H1 (cell line): ENCODE measurements at regions not wholly inside any gene's neighbourhood (a gene's known extent, or its start where the extent isn't known, plus 50 kb on each side); places are given as distances from the start of the nearest gene placed in this dataset.

Source experiments
- CTCF ChIA-PET: fragments of 300-600 bp; sonication (Branson Sonifier 250); formaldehyde crosslinking; loops from one replicate; lab custom pipeline; 2021; ENCODE audit not compliant: partially characterized antibody; lab: Charles Lee
- POLR2A ChIA-PET: fragments of 300-600 bp; sonication (Branson Sonifier 250); formaldehyde crosslinking; loops from one replicate; lab custom pipeline; 2021; ENCODE audit warnings: inconsistent platforms; ENCODE audit not compliant: partially characterized antibody; lab: Charles Lee
- DNase-seq, 2 experiments: peaks; one replicate each; pipeline versions ENCODE4 v3.0.0 to v3.0.0-alpha.2; 2010 to 2022; ENCODE audit warnings: low spot score in 2 of 2, low read depth in 1 of 2, mixed read lengths in 1 of 2
- FAIRE-seq: peaks from 2 replicates; lab custom pipeline; 2011; peaks lifted over from hg19 to GRCh38; lab: Jason Lieb, UNC
- H2AFZ ChIP-seq: 2 replicates; pipeline ENCODE4 v1.8.1; 2012; ENCODE audit warnings: low read length, inconsistent platforms
- H2AK5ac ChIP-seq: 2 replicates; pipeline ENCODE4 v1.6.1; 2013; ENCODE audit warnings: low read depth, low read length
- H2BK120ac ChIP-seq: replicated peaks from 2 replicates; pipeline ENCODE3; 2013; ENCODE audit warnings: low read depth, low read length, inconsistent platforms
- H2BK12ac ChIP-seq: 2 replicates; pipeline ENCODE4 v1.6.1; 2013; ENCODE audit warnings: low read depth, low read length
- H2BK15ac ChIP-seq: 2 replicates; pipeline ENCODE4 v1.6.1; 2013; ENCODE audit warnings: low read length
- H2BK20ac ChIP-seq: 2 replicates; pipeline ENCODE4 v1.6.1; 2013; ENCODE audit warnings: low read length
- H2BK5ac ChIP-seq: 2 replicates; pipeline ENCODE4 v1.6.1; 2013; ENCODE audit warnings: low read depth, low read length
- H3K14ac ChIP-seq: 2 replicates; pipeline ENCODE4 v1.6.1; 2013; ENCODE audit warnings: inconsistent platforms; ENCODE audit not compliant: insufficient read length
- H3K18ac ChIP-seq: 2 replicates; pipeline ENCODE4 v1.6.1; 2013; ENCODE audit warnings: low read length; ENCODE audit errors: extremely low read depth
- H3K23ac ChIP-seq: 2 replicates; pipeline ENCODE4 v1.6.1; 2013; ENCODE audit warnings: inconsistent platforms; ENCODE audit not compliant: insufficient read length
- H3K23me2 ChIP-seq: 2 replicates; pipeline ENCODE4 v1.6.1; 2013; ENCODE audit warnings: low read depth, low read length
- H3K27ac ChIP-seq: 2 replicates; pipeline ENCODE4 v1.6.1; 2011; ENCODE audit warnings: low read depth, low read length, inconsistent platforms
- H3K27me3 ChIP-seq, 4 experiments: replicated peaks in 1 of 4; 1 replicate in 1 of 4; 2 replicates in 3 of 4; pipeline versions ENCODE4 v1.6.1 to v1.8.1; 2011 to 2013; ENCODE audit warnings: low read length in 3 of 4, mild to moderate bottlenecking in 3 of 4, inconsistent platforms in 2 of 4, mixed read lengths in 2 of 4, moderate library complexity in 1 of 4; ENCODE audit not compliant: control insufficient read depth in 3 of 4, insufficient read depth in 3 of 4; ENCODE audit errors: extremely low read depth in 1 of 4
- H3K36me3 ChIP-seq, 4 experiments: 2 replicates each; pipeline versions ENCODE4 v1.6.1 to v1.8.1; 2011 to 2013; ENCODE audit warnings: mild to moderate bottlenecking in 4 of 4, low read length in 3 of 4, moderate library complexity in 2 of 4, control low read depth in 1 of 4, inconsistent platforms in 1 of 4; ENCODE audit not compliant: insufficient read depth in 4 of 4, control insufficient read depth in 2 of 4
- H3K4ac ChIP-seq: replicated peaks from 2 replicates; pipeline ENCODE3; 2013; ENCODE audit warnings: low read length, low read depth, mixed read lengths, inconsistent platforms; ENCODE audit not compliant: insufficient read length
- H3K4me1 ChIP-seq, 4 experiments: replicated peaks in 1 of 4; 1 replicate in 1 of 4; 2 replicates in 3 of 4; pipeline versions ENCODE4 v1.6.1 to v1.8.1; 2011 to 2013; ENCODE audit warnings: low read length in 3 of 4, inconsistent platforms in 2 of 4, mixed read lengths in 1 of 4; ENCODE audit not compliant: insufficient read depth in 4 of 4, control insufficient read depth in 3 of 4
- H3K4me2 ChIP-seq, 2 experiments: 2 replicates each; pipeline versions ENCODE4 v1.6.1 to v1.8.1; 2011 to 2013; ENCODE audit warnings: low read depth in 2 of 2, low read length in 2 of 2, control low read depth in 1 of 2, inconsistent platforms in 1 of 2, mild to moderate bottlenecking in 1 of 2; ENCODE audit not compliant: insufficient read depth in 1 of 2
- H3K4me3 ChIP-seq, 4 experiments: fragments of 200-600, 300-600 bp in 1 of 4; sonication (generic), shearing (Covaris generic), sonication (Bioruptor Twin) in 1 of 4; 2 replicates each; pipeline versions ENCODE4 v1.5.1 to v1.8.1; 2011 to 2016; ENCODE audit warnings: low read length in 4 of 4, low read depth in 3 of 4, control low read depth in 2 of 4, inconsistent platforms in 2 of 4, mild to moderate bottlenecking in 2 of 4, mixed read lengths in 1 of 4, moderate library complexity in 1 of 4; ENCODE audit not compliant: insufficient read depth in 2 of 4; ENCODE audit errors: extremely low read depth in 1 of 4
- H3K56ac ChIP-seq: replicated peaks from 2 replicates; pipeline ENCODE3; 2013; ENCODE audit warnings: low read depth, mild to moderate bottlenecking, mixed read lengths, low read length, inconsistent platforms; ENCODE audit not compliant: insufficient read length
- H3K79me1 ChIP-seq: 2 replicates; pipeline ENCODE4 v1.6.1; 2013; ENCODE audit warnings: low read depth, low read length, control low read depth
- H3K79me2 ChIP-seq, 2 experiments: 2 replicates each; pipeline versions ENCODE4 v1.6.1 to v1.8.1; 2012 to 2013; ENCODE audit warnings: low read length in 2 of 2, mild to moderate bottlenecking in 2 of 2, inconsistent platforms in 1 of 2; ENCODE audit not compliant: insufficient read depth in 2 of 2, control insufficient read depth in 1 of 2
- H3K9ac ChIP-seq, 4 experiments: replicated peaks in 1 of 4; 1 replicate in 1 of 4; 2 replicates in 3 of 4; pipeline versions ENCODE4 v1.6.1 to v1.8.1; 2011 to 2013; ENCODE audit warnings: low read depth in 3 of 4, low read length in 3 of 4, control low read depth in 2 of 4, mild to moderate bottlenecking in 2 of 4, moderate library complexity in 2 of 4, inconsistent platforms in 1 of 4; ENCODE audit errors: extremely low read depth in 1 of 4
- H3K9me3 ChIP-seq, 2 experiments: 2 replicates each; pipeline versions ENCODE4 v1.6.1 to v1.8.1; 2012 to 2013; ENCODE audit warnings: mild to moderate bottlenecking in 2 of 2, moderate library complexity in 2 of 2, control low read depth in 1 of 2, inconsistent platforms in 1 of 2, low read depth in 1 of 2, low read length in 1 of 2, mixed read lengths in 1 of 2; ENCODE audit not compliant: insufficient read depth in 2 of 2
- H4K20me1 ChIP-seq, 2 experiments: replicated peaks in 1 of 2; 2 replicates each; pipeline versions ENCODE3 to v1.8.1; 2011 to 2013; ENCODE audit warnings: inconsistent platforms in 2 of 2, low read length in 2 of 2, mild to moderate bottlenecking in 1 of 2; ENCODE audit not compliant: insufficient read depth in 2 of 2, control insufficient read depth in 1 of 2
- H4K5ac ChIP-seq: 2 replicates; pipeline ENCODE4 v1.6.1; 2013; ENCODE audit warnings: low read length, low read depth, mixed read lengths, inconsistent platforms; ENCODE audit not compliant: insufficient read length
- H4K8ac ChIP-seq: 2 replicates; pipeline ENCODE4 v1.8.0; 2013; ENCODE audit warnings: mild to moderate bottlenecking, moderate library complexity, low read length, inconsistent platforms; ENCODE audit not compliant: insufficient read depth; ENCODE audit errors: extremely low read depth
- H4K91ac ChIP-seq: replicated peaks from 2 replicates; pipeline ENCODE3; 2013; ENCODE audit warnings: low read length, mixed read lengths, inconsistent platforms; ENCODE audit not compliant: insufficient read length
- NANOG ChIP-seq: IDR thresholded peaks from 2 replicates; pipeline ENCODE4 v1.6.1; 2011; ENCODE audit warnings: low read length, low read depth, mild to moderate bottlenecking, inconsistent platforms; ENCODE audit not compliant: insufficient read depth, poor library complexity, severe bottlenecking
- PHF8 ChIP-seq: fragments of 200-600 bp; sonication (generic); conservative IDR thresholded peaks from 2 replicates; pipeline ENCODE4 v1.7.1; 2012; ENCODE audit warnings: low read depth, mild to moderate bottlenecking, inconsistent platforms, low read length, moderate library complexity
- SP4 ChIP-seq: IDR thresholded peaks from 2 replicates; pipeline ENCODE4 v1.6.1; 2012; ENCODE audit warnings: low read length, inconsistent platforms
- WGBS, 2 experiments: shearing (Covaris generic) in 1 of 2; methylation state at CpG; one replicate each; pipeline versions ENCODE4 v1.1.6 to v1.1.7; 2013 to 2015; ENCODE audit warnings: low lambda C conversion rate in 2 of 2, mixed read lengths in 2 of 2, inconsistent platforms in 1 of 2, low coverage in 1 of 2, missing lambda C conversion rate in 1 of 2; ENCODE audit not compliant: insufficient replicate concordance in 2 of 2, insufficient coverage in 1 of 2, insufficient read length in 1 of 2; ENCODE audit errors: extremely low coverage in 1 of 2, missing lambda C conversion rate in 1 of 2; 5-methylcytosine and 5-hydroxymethylcytosine counted together

DNA sequence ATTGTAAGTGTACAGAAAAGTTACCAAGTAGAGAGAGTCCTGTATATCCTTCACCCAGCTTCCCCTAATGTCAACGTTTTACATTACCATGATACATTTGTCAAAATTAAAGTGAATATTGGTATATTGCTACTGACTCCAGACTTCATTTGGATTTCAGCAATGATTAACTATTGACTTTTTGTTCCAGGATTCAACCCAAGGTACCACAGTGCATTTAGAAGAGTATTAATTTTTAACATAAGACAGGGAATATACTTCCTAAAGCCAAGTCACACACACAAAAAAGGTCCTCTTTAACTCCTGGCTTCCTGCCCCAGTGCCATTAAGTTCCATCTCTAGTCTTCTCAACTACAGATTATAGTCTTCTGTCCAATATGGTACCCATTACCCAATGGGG, 75.5 kb upstream of the RBM19 start:
- Histone ChIP-seq H3K4me3 (no peak overlapping the region), H2BK5ac (no peak overlapping the region), H4K5ac (no peak overlapping the region), H3K9ac (no peak overlapping the region), H3K79me2 (no peaks in the 10 kb centered on the region), H3K36me3 (no peaks in the 10 kb centered on the region), H3K23ac (no peak overlapping the region), H3K79me1 (no peaks in the 10 kb centered on the region), H4K91ac (no peak overlapping the region), H2AFZ (no peak overlapping the region), H3K4me1 (peaks cover 0 to 7% (median 5%) of the 10 kb centered on the region in 4 experiments; a peak in 2 of 7 replicates), H2BK15ac (no peak overlapping the region), H3K27ac (no peak overlapping the region), H3K4me2 (no peak overlapping the region), H2BK20ac (no peak overlapping the region), H3K4ac (no peak overlapping the region), H3K23me2 (no peaks in the 10 kb centered on the region), H2AK5ac (no peak overlapping the region), H3K18ac (no peak overlapping the region), H3K14ac (no peak overlapping the region), H4K8ac (no peak overlapping the region), H3K9me3 (peaks cover 0 to 9% of the 10 kb centered on the region in 2 experiments; a peak in 2 of 4 replicates), H4K20me1 (no peaks in the 10 kb centered on the region), H3K27me3 (no peaks in the 10 kb centered on the region; a peak in 2 of 7 replicates), H2BK120ac (no peak overlapping the region), H3K56ac (no peak overlapping the region), H2BK12ac (no peak overlapping the region)
- FAIRE-seq (no peak), DNase-seq (no peak)
- 79% methylated on average over 1 of the region's 1 CpG; no CpG with 5 or more reads in 1 of the 2 experiments for whole genome bisulfite sequencing, 2 experiments
- ChIA-PET POLR2A (interaction anchor here (0.7 kb wide), 1 partner anchor 89 kb away, joined by 3 read pairs; no protein-coding TSS in a partner anchor), CTCF (interaction anchor here (0.9 kb wide), 1 partner anchor 21 kb away, joined by 3 read pairs; no protein-coding TSS in a partner anchor)
- no peak for TF ChIP-seq PHF8
- TF ChIP-seq NANOG = no peak
- no peak for TF ChIP-seq SP4
